CD4-positive, alpha-beta T cell (primary cell): ENCODE measurements at regions not wholly inside any gene's neighbourhood (a gene's known extent, or its start where the extent isn't known, plus 50 kb on each side); places are given as distances from the start of the nearest gene placed in this dataset.

Experiments
- ATAC-seq: fragments of 200-7000 bp; cut with Tn5 transposase; one replicate; pipeline ENCODE4 v1.10.0; 2022; ENCODE audit warnings: mild to moderate bottlenecking; ENCODE audit not compliant: poor library complexity
- CTCF ChIA-PET: fragments of 350-600 bp; sonication (Branson Sonifier 250); formaldehyde crosslinking; loops from one replicate; lab custom pipeline; 2021; ENCODE audit warnings: antibody characterized with exemption, inconsistent platforms; lab: Charles Lee
- POLR2A ChIA-PET: fragments of 350-600 bp; sonication (Branson Sonifier 250); formaldehyde crosslinking; loops from one replicate; lab custom pipeline; 2021; ENCODE audit warnings: antibody characterized with exemption, inconsistent platforms; lab: Charles Lee
- DNase-seq, 14 experiments: peaks; one replicate each; pipeline ENCODE4 v3.0.0-alpha.2; 2013 to 2020; ENCODE audit warnings: mixed read lengths in 2 of 14
- H3K27ac ChIP-seq, 2 donors: one replicate each; pipeline versions ENCODE4 v1.5.1 to v1.7.0; 2013; ENCODE audit warnings: low read length in 2 of 2, low read depth in 1 of 2, mild to moderate bottlenecking in 1 of 2
- H3K27me3 ChIP-seq, 2 experiments: 1 replicate in 1 of 2; 2 replicates in 1 of 2; pipeline versions ENCODE4 v1.6.1 to v1.7.0; 2013; ENCODE audit warnings: low read length in 2 of 2, control low read depth in 1 of 2, mild to moderate bottlenecking in 1 of 2, moderate library complexity in 1 of 2; ENCODE audit not compliant: insufficient read depth in 2 of 2, control insufficient read depth in 1 of 2
- H3K36me3 ChIP-seq: one replicate; pipeline ENCODE4 v1.6.1; 2013; ENCODE audit warnings: low read length, control low read depth; ENCODE audit not compliant: insufficient read depth
- H3K4me1 ChIP-seq: one replicate; pipeline ENCODE4 v1.6.1; 2013; ENCODE audit warnings: low read length, control low read depth; ENCODE audit not compliant: insufficient read depth
- H3K4me3 ChIP-seq: one replicate; pipeline ENCODE4 v1.5.1; 2013; ENCODE audit warnings: mild to moderate bottlenecking, low read length, moderate library complexity
- H3K9me3 ChIP-seq, 2 experiments: 1 replicate in 1 of 2; 2 replicates in 1 of 2; pipeline versions ENCODE4 v1.6.1 to v1.7.0; 2013; ENCODE audit warnings: low read length in 2 of 2, mild to moderate bottlenecking in 2 of 2, control low read depth in 1 of 2, moderate library complexity in 1 of 2; ENCODE audit not compliant: control insufficient read depth in 1 of 2, insufficient read depth in 1 of 2
- H3K27ac Mint-ChIP-seq: one replicate; pipeline ENCODE4 v1.8.0; 2020; ENCODE audit warnings: mixed read lengths
- H3K27me3 Mint-ChIP-seq: one replicate; pipeline ENCODE4 v1.8.0; 2021; ENCODE audit warnings: mixed read lengths
- H3K36me3 Mint-ChIP-seq: one replicate; pipeline ENCODE4 v1.8.0; 2021; ENCODE audit warnings: low read depth, mixed read lengths
- H3K4me1 Mint-ChIP-seq: one replicate; pipeline ENCODE4 v1.8.0; 2021; ENCODE audit warnings: low read depth, mixed read lengths
- H3K4me3 Mint-ChIP-seq: one replicate; pipeline ENCODE4 v1.8.0; 2020; ENCODE audit warnings: mild to moderate bottlenecking, mixed read lengths
- H3K9me3 Mint-ChIP-seq: one replicate; pipeline ENCODE4 v1.8.0; 2020; ENCODE audit warnings: mixed read lengths
- CTCF ChIP-seq: fragments of 200-600 bp; IDR thresholded peaks from one replicate; pipeline ENCODE4 v1.8.0; 2022; ENCODE audit warnings: antibody characterized with exemption, mild to moderate bottlenecking
- intact Hi-C, 2 experiments: fragments of 100-400 bp; cut with DNase I in 1 of 2; cut with micrococcal nuclease in 1 of 2; formaldehyde crosslinking; loops; one replicate each; pipeline versions ENCODE4 v1.15.1 to v1.9.0; 2023 to 2025; cut with DNase I, micrococcal nuclease

GRCh38 chr13:106152047-106152446, 383.4 kb downstream of the EFNB2 start:
- no peaks in the 10 kb centered on the region for H3K27me3 Mint-ChIP-seq
- no peak overlapping the region for H3K4me3 ChIP-seq
- peaks cover 0 to 7% of the 10 kb centered on the region in 2 experiments for H3K9me3 ChIP-seq
- no peaks in the 10 kb centered on the region for H3K4me1 ChIP-seq
- H3K4me3 Mint-ChIP-seq = no peak overlapping the region
- no peaks in the 10 kb centered on the region for H3K36me3 ChIP-seq
- no peak overlapping the region for H3K27ac ChIP-seq
- no peak for TF ChIP-seq CTCF
- H3K4me1 Mint-ChIP-seq = no peaks in the 10 kb centered on the region
- ChIA-PET POLR2A (no interaction called here), CTCF (no interaction called here)
- no peak overlapping the region for H3K27ac Mint-ChIP-seq
- ATAC-seq (no peak), DNase-seq (no peak)
- H3K36me3 Mint-ChIP-seq = no peaks in the 10 kb centered on the region
- intact Hi-C loops = no loop called here
- no peaks in the 10 kb centered on the region for H3K9me3 Mint-ChIP-seq
- H3K27me3 ChIP-seq = no peaks in the 10 kb centered on the region

- H3K36me3 ChIP-seq = no peaks in the 10 kb centered on the region
- H3K4me3 ChIP-seq = no peak overlapping the region
- no peak overlapping the region for H3K27ac ChIP-seq
- H3K4me3 Mint-ChIP-seq = no peak overlapping the region
- ATAC-seq (no peak), DNase-seq (no peak)
- no peaks in the 10 kb centered on the region for H3K4me1 Mint-ChIP-seq
- H3K9me3 Mint-ChIP-seq = no peaks in the 10 kb centered on the region
- intact Hi-C loops = no loop called here
- no peaks in the 10 kb centered on the region for H3K36me3 Mint-ChIP-seq
- TF ChIP-seq CTCF = no peak
- peaks cover 0 to 7% of the 10 kb centered on the region in 2 experiments for H3K9me3 ChIP-seq
- ChIA-PET POLR2A (no interaction called here), CTCF (no interaction called here)
- H3K27me3 Mint-ChIP-seq = no peaks in the 10 kb centered on the region
- H3K27ac Mint-ChIP-seq = no peak overlapping the region
- H3K4me1 ChIP-seq = no peaks in the 10 kb centered on the region
- no peaks in the 10 kb centered on the region for H3K27me3 ChIP-seq
Measured at GRCh38 chr13:106151056-106151699, 384.3 kb downstream of the EFNB2 start.

GRCh38 chr13:106145997-106146864, 389.2 kb downstream of the EFNB2 start:
- Histone ChIP-seq H3K27me3 (no peaks in the 10 kb centered on the region), H3K9me3 (peaks cover 0 to 4% of the 10 kb centered on the region in 2 experiments), H3K27ac (no peak overlapping the region), H3K36me3 (no peaks in the 10 kb centered on the region), H3K4me3 (no peak overlapping the region), H3K4me1 (no peaks in the 10 kb centered on the region)
- Mint-ChIP-seq H3K36me3 (no peaks in the 10 kb centered on the region), H3K9me3 (no peaks in the 10 kb centered on the region), H3K4me3 (no peak overlapping the region), H3K27ac (no peak overlapping the region), H3K27me3 (no peaks in the 10 kb centered on the region), H3K4me1 (no peaks in the 10 kb centered on the region)
- no peak for DNase-seq
- POLR2A ChIA-PET = no interaction called here
- intact Hi-C loops = no loop called here
- no peak for ATAC-seq
- CTCF ChIA-PET = interaction anchor here (0.9 kb wide), 1 partner anchor 13 kb away, joined by 3 read pairs; no protein-coding TSS in a partner anchor
- TF ChIP-seq CTCF = no peak
